SK-N-SH treated with all-trans-retinoic acid at 6 μM for 48 hours (cell line): ENCODE measurements at regions not wholly inside any gene's neighbourhood (a gene's known extent, or its start where the extent isn't known, plus 50 kb on each side); places are given as distances from the start of the nearest gene placed in this dataset.

Experiments used
- ATAC-seq: fragments of 200-7000 bp; cut with Tn5 transposase; 3 replicates; pipeline ENCODE4 v1.9.1; 2020; ENCODE audit warnings: mild to moderate bottlenecking, moderate library complexity
- BACH2 ChIP-seq: fragments of 250-450 bp; sonication (Bioruptor Pico); IDR thresholded peaks from 2 replicates; pipeline ENCODE4 v1.9.0; 2021; ENCODE audit warnings: mild to moderate bottlenecking, borderline replicate concordance
- CREB5 ChIP-seq: fragments of 250-450 bp; sonication (Bioruptor Pico); IDR thresholded peaks from 2 replicates; pipeline ENCODE4 v1.5.1; 2020; ENCODE audit warnings: low read depth, mild to moderate bottlenecking, moderate library complexity
- CSDC2 ChIP-seq: fragments of 250-450 bp; sonication (Bioruptor Pico); IDR thresholded peaks from 2 replicates; pipeline ENCODE4 v1.5.0; 2020; ENCODE audit warnings: mild to moderate bottlenecking, moderate library complexity
- CSRNP3 ChIP-seq: fragments of 250-450 bp; sonication (Bioruptor Pico); IDR thresholded peaks from 2 replicates; pipeline ENCODE4 v1.5.1; 2021; ENCODE audit warnings: mild to moderate bottlenecking, moderate library complexity
- GLIS3 ChIP-seq: fragments of 250-450 bp; sonication (Bioruptor Pico); IDR thresholded peaks from 2 replicates; pipeline ENCODE4 v1.5.0; 2020; ENCODE audit warnings: mild to moderate bottlenecking, moderate library complexity
- ISL1 ChIP-seq: fragments of 250-450 bp; sonication (Bioruptor Pico); IDR thresholded peaks from 2 replicates; pipeline ENCODE4 v2.1.2; 2022; ENCODE audit warnings: mild to moderate bottlenecking, moderate library complexity
- PATZ1 ChIP-seq: fragments of 250-450 bp; sonication (Bioruptor Pico); IDR thresholded peaks from 2 replicates; pipeline ENCODE4 v1.8.0; 2020; ENCODE audit warnings: mild to moderate bottlenecking, moderate library complexity, borderline replicate concordance
- POU6F1 ChIP-seq: fragments of 250-450 bp; sonication (Bioruptor Pico); IDR thresholded peaks from 2 replicates; pipeline ENCODE4 v1.8.0; 2021; ENCODE audit warnings: low read depth, mild to moderate bottlenecking, moderate library complexity, borderline replicate concordance
- RARB ChIP-seq: fragments of 250-450 bp; sonication (Bioruptor Pico); IDR thresholded peaks from 2 replicates; pipeline ENCODE4 v1.8.0; 2021; ENCODE audit warnings: mild to moderate bottlenecking, moderate library complexity
- SNAI2 ChIP-seq: fragments of 250-450 bp; sonication (Bioruptor Pico); IDR thresholded peaks from 2 replicates; pipeline ENCODE4 v1.5.0; 2020; ENCODE audit warnings: mild to moderate bottlenecking, moderate library complexity
- TCF4 ChIP-seq: fragments of 250-450 bp; sonication (Bioruptor Pico); IDR thresholded peaks from 2 replicates; pipeline ENCODE4 v1.8.0; 2021; ENCODE audit warnings: mild to moderate bottlenecking, moderate library complexity, borderline replicate concordance
- TOX ChIP-seq: fragments of 250-450 bp; sonication (Bioruptor Pico); IDR thresholded peaks from 2 replicates; pipeline ENCODE4 v1.8.0; 2021; ENCODE audit warnings: mild to moderate bottlenecking, moderate library complexity, borderline replicate concordance
- TSHZ2 ChIP-seq: fragments of 250-450 bp; sonication (Bioruptor Pico); IDR thresholded peaks from 2 replicates; pipeline ENCODE4 v1.5.0; 2020; ENCODE audit warnings: mild to moderate bottlenecking, moderate library complexity
- ZC3H10 ChIP-seq: fragments of 250-450 bp; sonication (Bioruptor Pico); IDR thresholded peaks from 2 replicates; pipeline ENCODE4 v1.5.1; 2021; ENCODE audit warnings: mild to moderate bottlenecking, moderate library complexity
- ZFP3 ChIP-seq: fragments of 250-450 bp; sonication (Bioruptor Pico); IDR thresholded peaks from 2 replicates; pipeline ENCODE4 v1.5.0; 2020; ENCODE audit warnings: mild to moderate bottlenecking, moderate library complexity
- ZFP30 ChIP-seq: fragments of 450-650 bp; formaldehyde crosslinking; IDR thresholded peaks from 2 replicates; pipeline ENCODE4 v1.5.0; 2022; ENCODE audit warnings: mild to moderate bottlenecking, moderate library complexity
- ZNF565 ChIP-seq: fragments of 450-650 bp; formaldehyde crosslinking; conservative IDR thresholded peaks from 2 replicates; pipeline ENCODE4 v1.5.0; 2020; ENCODE audit warnings: low read depth, mild to moderate bottlenecking, moderate library complexity
- ZNF70 ChIP-seq: fragments of 450-650 bp; formaldehyde crosslinking; IDR thresholded peaks from 2 replicates; pipeline ENCODE4 v1.5.0; 2020; ENCODE audit warnings: mild to moderate bottlenecking, moderate library complexity
- ZNF8 ChIP-seq: fragments of 450-650 bp; formaldehyde crosslinking; IDR thresholded peaks from 2 replicates; pipeline ENCODE4 v1.5.0; 2020; ENCODE audit warnings: mild to moderate bottlenecking, moderate library complexity

GRCh38 chr4:59179372-59179771, 2020.8 kb upstream of the ADGRL3 start:
- ATAC-seq = no peak
- TF ChIP-seq GLIS3 (CRISPR knock-in tag) = no peak
- no peak for TF ChIP-seq ZNF70
- no peak for TF ChIP-seq CREB5 (CRISPR knock-in tag)

- no peak for ATAC-seq
- no peak for TF ChIP-seq ZC3H10
- no peak for TF ChIP-seq CSDC2 (CRISPR knock-in tag)
- no peak for TF ChIP-seq BACH2 (CRISPR knock-in tag)
- no peak for TF ChIP-seq ZNF565
- no peak for TF ChIP-seq TCF4 (CRISPR knock-in tag)
- TF ChIP-seq SNAI2 (CRISPR knock-in tag) = no peak
- no peak for TF ChIP-seq PATZ1 (CRISPR knock-in tag)
- no peak for TF ChIP-seq ZFP30 (CRISPR knock-in tag)
Measured at GRCh38 chr4:59180161-59180560, 2020.0 kb upstream of the ADGRL3 start.

DNA sequence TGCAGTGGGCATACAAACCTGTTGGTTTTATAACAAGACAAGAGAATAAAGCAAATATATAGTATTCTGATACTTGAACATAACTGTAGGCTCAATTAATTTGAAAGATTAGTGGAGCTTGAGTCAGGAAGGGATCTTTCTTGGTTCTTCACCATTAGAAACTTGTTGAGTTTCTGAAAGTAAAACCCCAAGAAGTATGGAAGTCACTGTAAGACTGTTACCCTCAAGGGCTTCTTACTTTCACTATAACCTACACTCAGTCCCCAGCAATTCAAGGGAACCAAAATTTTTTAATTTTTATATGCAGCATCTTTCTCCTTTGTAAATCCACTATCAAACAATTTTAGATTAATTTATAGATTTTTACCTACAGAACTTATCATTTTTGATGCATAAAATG, 2019.2 kb upstream of the ADGRL3 start:
- no peak for ATAC-seq
- TF ChIP-seq SNAI2 (CRISPR knock-in tag) (no peak), ZFP3 (CRISPR knock-in tag) (no peak), TCF4 (CRISPR knock-in tag) (no peak), ZNF565 (no peak), CSDC2 (CRISPR knock-in tag) (no peak)

- TF ChIP-seq ISL1 (CRISPR knock-in tag) = peak; percentile 43
- TF ChIP-seq TCF4 (CRISPR knock-in tag) = no peak
- no peak for ATAC-seq
Measured at GRCh38 chr4:59195839-59196238, 2004.3 kb upstream of the ADGRL3 start.

GRCh38 chr4:59200992-59201391, 1999.1 kb upstream of the ADGRL3 start:
- ATAC-seq = no peak
- TF ChIP-seq RARB (CRISPR knock-in tag) (no peak), TCF4 (CRISPR knock-in tag) (no peak), ZC3H10 (no peak), GLIS3 (CRISPR knock-in tag) (no peak), CSRNP3 (CRISPR knock-in tag) (no peak), ZFP3 (CRISPR knock-in tag) (no peak), CSDC2 (CRISPR knock-in tag) (no peak)

DNA sequence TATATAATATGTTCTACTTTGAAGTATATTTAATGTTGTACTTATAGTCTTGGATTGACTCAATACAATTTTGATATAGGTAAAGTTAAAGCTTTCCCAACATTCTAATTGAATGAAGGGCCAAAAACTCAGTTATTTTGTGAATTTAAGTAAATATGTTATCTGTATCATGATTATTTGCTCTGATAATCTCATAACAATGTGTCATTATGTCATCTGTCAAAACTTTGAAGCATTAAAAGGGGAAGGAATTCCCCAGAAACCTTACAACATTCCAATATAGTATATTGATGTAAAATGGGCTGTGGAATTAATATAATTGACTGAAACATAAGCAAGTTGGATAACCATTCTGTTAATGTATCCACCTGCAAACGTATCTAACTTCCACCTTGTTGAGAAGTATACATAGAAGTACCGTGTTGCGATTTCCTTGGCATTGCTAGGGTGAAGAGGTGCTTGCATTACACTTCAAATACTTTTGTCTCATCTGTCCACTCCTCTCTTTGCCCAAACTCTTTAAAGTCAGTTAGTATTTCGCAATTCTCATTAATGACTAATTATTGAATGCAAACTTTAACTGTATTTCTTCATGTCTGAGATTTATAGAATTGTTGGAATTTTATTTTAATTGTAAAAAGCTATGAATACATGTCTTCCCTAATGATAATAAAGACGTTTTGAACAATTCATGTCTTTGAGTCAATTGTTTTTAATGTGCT, 1982.1 kb upstream of the ADGRL3 start:
- ATAC-seq = no peak
- peak; percentile 66 for TF ChIP-seq ISL1 (CRISPR knock-in tag)
- no peak for TF ChIP-seq TOX (CRISPR knock-in tag)

- no peak for TF ChIP-seq TSHZ2 (CRISPR knock-in tag)
- no peak for TF ChIP-seq ZFP30 (CRISPR knock-in tag)
- TF ChIP-seq CSDC2 (CRISPR knock-in tag) = no peak
- no peak for TF ChIP-seq TCF4 (CRISPR knock-in tag)
- no peak for TF ChIP-seq SNAI2 (CRISPR knock-in tag)
- TF ChIP-seq POU6F1 (CRISPR knock-in tag) = no peak
- TF ChIP-seq GLIS3 (CRISPR knock-in tag) = no peak
- no peak for TF ChIP-seq ZNF8 (CRISPR knock-in tag)
- TF ChIP-seq CREB5 (CRISPR knock-in tag) = no peak
- TF ChIP-seq, all 23 proteins: peak for 0
- ATAC-seq = no peak
Measured at GRCh38 chr4:59222221-59222620, 1977.9 kb upstream of the ADGRL3 start.
